Activated T-cell treated with anti-CD3 and anti-CD28 coated beads, Interleukin-2, amount 50 U/mL, for 72 hours (primary cell): ENCODE measurements at regions not wholly inside any gene's neighbourhood (a gene's known extent, or its start where the extent isn't known, plus 50 kb on each side); places are given as distances from the start of the nearest gene placed in this dataset.

Experiments used
- ATAC-seq, 2 donors: fragments of 150-1000 bp; cut with Tn5 transposase; replicated peaks in 1 of 2; 2 replicates each; pipeline ENCODE4 v1.10.0; 2021; ENCODE audit warnings: moderate library complexity in 2 of 2, mild to moderate bottlenecking in 1 of 2
- DNase-seq, 2 donors: peaks; one replicate each; pipeline ENCODE4 v3.0.0; 2021 to 2022; ENCODE audit warnings: mixed read lengths in 1 of 2
- H3K27ac Mint-ChIP-seq: one replicate; pipeline ENCODE4 v1.8.0; 2022; ENCODE audit warnings: mild to moderate bottlenecking, moderate library complexity, mixed read lengths
- H3K27me3 Mint-ChIP-seq: one replicate; pipeline ENCODE4 v1.8.0; 2022; ENCODE audit warnings: low read depth, mixed read lengths
- H3K36me3 Mint-ChIP-seq, 2 donors: one replicate each; pipeline ENCODE4 v1.8.0; 2022; ENCODE audit warnings: mixed read lengths in 2 of 2, mild to moderate bottlenecking in 1 of 2; ENCODE audit not compliant: insufficient read depth in 2 of 2
- H3K4me1 Mint-ChIP-seq: one replicate; pipeline ENCODE4 v1.8.0; 2022; ENCODE audit warnings: low read depth, mixed read lengths
- H3K4me3 Mint-ChIP-seq, 2 donors: one replicate each; pipeline ENCODE4 v1.8.0; 2022; ENCODE audit warnings: mild to moderate bottlenecking in 2 of 2, mixed read lengths in 2 of 2, moderate library complexity in 2 of 2
- H3K9me3 Mint-ChIP-seq, 2 donors: one replicate each; pipeline ENCODE4 v1.8.0; 2022; ENCODE audit warnings: mixed read lengths in 2 of 2

DNA sequence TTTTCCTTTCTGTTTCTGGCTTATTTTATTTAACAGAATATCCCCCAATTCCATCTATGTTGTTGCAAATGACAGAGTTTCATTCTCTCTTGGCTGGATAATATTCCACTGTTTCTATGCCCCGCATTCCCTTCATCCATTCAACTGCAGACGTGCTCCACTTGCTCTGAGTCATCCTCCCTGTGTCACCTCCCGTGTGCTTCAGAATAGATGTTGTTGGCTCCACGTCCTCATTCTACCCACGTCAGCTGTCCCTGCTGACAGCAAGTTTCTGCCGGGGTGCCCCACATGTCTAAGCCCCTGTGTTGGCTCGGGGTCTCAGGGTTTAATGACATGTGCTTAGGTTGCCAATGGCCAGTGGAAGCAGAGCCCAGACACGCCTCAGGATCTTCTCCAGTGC, 1041.0 kb downstream of the UQCRFS1 start:
- Mint-ChIP-seq H3K36me3 (peaks cover 3% of the 10 kb centered on the region in 2 donors), H3K4me1 (no peaks in the 10 kb centered on the region), H3K27me3 (no peaks in the 10 kb centered on the region), H3K9me3 (peaks cover 6 to 16% of the 10 kb centered on the region in 2 donors), H3K4me3 (no peak overlapping the region), H3K27ac (no peak overlapping the region)
- DNase-seq (no peak), ATAC-seq (no peak)

DNA sequence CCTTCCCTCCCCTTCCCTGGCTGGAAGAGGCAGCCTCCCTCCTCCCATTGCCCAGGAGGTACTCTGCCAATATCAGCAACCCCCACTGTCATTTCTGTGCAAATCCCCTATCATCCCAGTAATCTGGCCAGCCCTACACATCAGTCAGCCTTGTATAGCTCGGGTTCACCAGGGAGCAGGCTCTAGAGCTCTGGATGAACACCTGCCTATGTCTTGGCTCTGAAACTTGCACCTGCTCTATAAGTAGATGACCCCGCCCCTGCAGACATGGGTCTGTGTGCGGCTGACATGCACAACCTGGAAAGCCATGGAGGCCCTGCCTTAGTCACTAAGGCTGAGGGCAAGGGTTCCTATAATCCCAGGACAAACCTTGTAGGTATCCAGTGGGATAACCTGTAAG, 1042.9 kb downstream of the UQCRFS1 start:
- peaks cover 6 to 9% of the 10 kb centered on the region in 2 donors for H3K9me3 Mint-ChIP-seq
- H3K4me3 Mint-ChIP-seq = no peak overlapping the region
- H3K27ac Mint-ChIP-seq = no peak overlapping the region
- peaks cover 0 to 1% of the 10 kb centered on the region in 2 donors for H3K36me3 Mint-ChIP-seq
- DNase-seq (no peak), ATAC-seq (no peak)
- no peaks in the 10 kb centered on the region for H3K27me3 Mint-ChIP-seq
- no peaks in the 10 kb centered on the region for H3K4me1 Mint-ChIP-seq

DNA sequence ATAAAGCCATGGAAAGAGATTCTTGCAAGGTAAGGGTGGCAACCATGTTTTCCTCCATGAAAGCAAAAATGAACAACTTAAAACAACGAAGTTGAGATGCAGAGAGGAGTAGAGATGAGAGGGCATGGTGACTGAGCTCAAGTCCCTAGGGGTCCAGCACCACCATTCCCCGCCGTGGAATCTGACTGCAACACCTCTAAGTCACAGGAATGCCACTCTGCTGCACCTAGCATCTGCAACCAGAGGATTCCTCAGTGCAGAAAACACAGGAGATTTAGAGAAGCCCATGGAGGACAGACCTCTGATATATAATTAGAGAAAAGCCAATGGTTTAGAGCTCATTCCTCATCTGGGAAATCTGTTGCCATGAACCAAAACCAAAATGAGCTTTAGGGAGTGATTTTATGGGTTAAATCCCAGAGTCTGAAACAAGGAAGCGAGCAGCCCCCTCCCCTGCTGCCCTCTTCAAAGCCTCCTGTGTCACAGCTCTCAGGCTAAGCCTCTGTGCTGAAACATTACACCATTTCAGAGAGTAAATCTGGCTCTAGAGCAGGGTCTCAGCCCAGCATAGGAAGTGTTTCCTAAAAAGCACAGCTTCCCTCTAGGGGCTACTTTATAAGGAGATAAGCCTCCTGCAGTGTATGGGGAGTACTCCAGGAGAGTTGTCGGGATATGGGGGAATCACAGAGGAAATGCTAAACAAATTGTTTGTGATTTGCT, 1043.6 kb downstream of the UQCRFS1 start:
- Mint-ChIP-seq H3K4me3 (no peak overlapping the region), H3K27ac (no peak overlapping the region), H3K36me3 (peaks cover 0 to 1% of the 10 kb centered on the region in 2 donors), H3K27me3 (no peaks in the 10 kb centered on the region), H3K4me1 (no peaks in the 10 kb centered on the region), H3K9me3 (peaks cover 6 to 9% of the 10 kb centered on the region in 2 donors)
- DNase-seq = no peak
- no peak for ATAC-seq

DNA sequence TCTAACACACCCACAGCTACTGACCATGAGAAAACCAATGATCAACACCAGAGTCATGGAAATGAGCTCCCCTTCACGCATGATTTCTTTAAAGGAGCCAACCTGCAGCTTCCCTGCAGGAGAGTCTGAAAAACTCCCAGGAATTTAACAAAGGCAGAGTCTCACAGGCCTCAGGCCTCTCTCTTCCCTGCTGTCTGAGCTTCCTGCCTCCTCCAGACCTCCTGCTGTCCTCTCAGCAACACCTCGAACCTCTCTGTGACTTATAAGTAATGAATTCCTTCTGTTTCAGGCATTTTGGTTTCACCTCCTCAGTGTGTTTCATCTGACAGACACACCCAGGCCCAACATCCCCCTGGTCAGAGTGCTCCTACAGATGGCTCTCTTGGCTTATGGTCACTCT, 1044.4 kb downstream of the UQCRFS1 start:
- no peak for DNase-seq
- no peak overlapping the region for H3K4me3 Mint-ChIP-seq
- no peaks in the 10 kb centered on the region for H3K4me1 Mint-ChIP-seq
- H3K27me3 Mint-ChIP-seq = no peaks in the 10 kb centered on the region
- H3K36me3 Mint-ChIP-seq = peaks cover 0 to 1% of the 10 kb centered on the region in 2 donors
- H3K9me3 Mint-ChIP-seq = peaks cover 6 to 9% of the 10 kb centered on the region in 2 donors
- no peak for ATAC-seq
- no peak overlapping the region for H3K27ac Mint-ChIP-seq

DNA sequence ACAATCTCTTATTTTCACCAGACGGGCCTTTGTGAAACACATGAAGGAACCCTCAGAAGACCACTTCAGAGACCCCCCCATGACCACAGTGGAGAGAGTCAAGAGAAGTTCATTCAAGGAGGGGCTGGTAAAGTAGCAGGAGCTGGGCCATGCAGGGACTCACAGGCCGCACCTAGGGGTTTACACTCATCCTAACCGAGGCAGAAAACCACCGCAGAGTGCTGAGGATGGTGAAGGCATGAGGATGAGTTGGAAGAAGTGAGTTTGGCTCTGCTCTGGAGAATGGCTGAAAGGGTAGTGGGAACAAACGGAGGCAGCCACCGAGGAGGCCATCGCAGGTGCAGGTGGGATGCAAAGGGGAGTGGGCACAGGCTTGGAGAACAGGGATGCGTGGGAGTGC, 1046.9 kb downstream of the UQCRFS1 start:
- no peak overlapping the region for H3K4me3 Mint-ChIP-seq
- no peaks in the 10 kb centered on the region for H3K4me1 Mint-ChIP-seq
- DNase-seq = no peak
- H3K36me3 Mint-ChIP-seq = peaks cover 0 to 3% of the 10 kb centered on the region in 2 donors
- ATAC-seq = no peak
- peaks cover 6 to 7% of the 10 kb centered on the region in 2 donors for H3K9me3 Mint-ChIP-seq
- no peak overlapping the region for H3K27ac Mint-ChIP-seq
- H3K27me3 Mint-ChIP-seq = no peaks in the 10 kb centered on the region

DNA sequence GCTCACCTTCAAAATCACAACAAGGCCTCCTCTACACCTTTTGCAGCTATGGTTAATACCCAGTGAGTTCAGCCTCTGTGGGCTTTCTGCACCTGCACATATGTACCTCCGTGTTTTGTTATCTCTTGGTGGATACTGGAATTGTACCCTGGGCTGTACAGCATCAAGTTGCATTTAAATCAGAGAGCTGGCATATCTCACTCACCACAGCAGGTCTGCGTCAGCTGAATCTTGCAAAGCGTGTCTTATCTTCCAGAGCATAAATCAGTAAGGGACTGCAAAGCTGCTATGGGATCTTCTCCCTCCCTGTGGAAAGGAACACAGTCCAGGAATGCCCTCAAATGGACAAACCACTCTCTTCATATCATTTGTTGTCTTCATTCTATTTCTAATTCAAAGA, 1048.7 kb downstream of the UQCRFS1 start:
- H3K27me3 Mint-ChIP-seq = no peaks in the 10 kb centered on the region
- no peaks in the 10 kb centered on the region for H3K4me1 Mint-ChIP-seq
- H3K36me3 Mint-ChIP-seq = peaks cover 0 to 3% of the 10 kb centered on the region in 2 donors
- ATAC-seq (no peak), DNase-seq (no peak)
- H3K9me3 Mint-ChIP-seq = peaks cover 6 to 14% of the 10 kb centered on the region in 2 donors
- H3K4me3 Mint-ChIP-seq = no peak overlapping the region
- no peak overlapping the region for H3K27ac Mint-ChIP-seq

DNA sequence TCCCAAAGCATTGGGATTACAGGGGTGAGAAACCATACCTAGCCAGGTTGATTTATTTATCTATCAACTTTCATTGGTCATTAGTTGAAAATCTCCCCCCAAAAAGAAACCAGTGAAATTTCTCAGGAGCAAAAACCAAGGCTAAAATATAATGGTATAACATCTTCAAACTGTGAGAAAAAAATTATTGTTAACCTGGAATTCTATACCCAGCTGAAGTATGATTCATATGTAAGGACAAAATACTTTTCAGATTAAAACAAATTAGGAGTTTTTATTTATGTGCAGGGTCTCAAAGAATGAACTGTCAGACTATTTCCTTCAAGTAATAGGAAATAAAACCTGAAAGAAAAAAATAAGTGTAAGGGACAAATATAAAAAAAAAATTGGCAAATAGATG, 1053.9 kb downstream of the UQCRFS1 start:
- Mint-ChIP-seq H3K4me1 (no peaks in the 10 kb centered on the region), H3K36me3 (peaks cover 2% of the 10 kb centered on the region in 2 donors), H3K27me3 (no peaks in the 10 kb centered on the region)

DNA sequence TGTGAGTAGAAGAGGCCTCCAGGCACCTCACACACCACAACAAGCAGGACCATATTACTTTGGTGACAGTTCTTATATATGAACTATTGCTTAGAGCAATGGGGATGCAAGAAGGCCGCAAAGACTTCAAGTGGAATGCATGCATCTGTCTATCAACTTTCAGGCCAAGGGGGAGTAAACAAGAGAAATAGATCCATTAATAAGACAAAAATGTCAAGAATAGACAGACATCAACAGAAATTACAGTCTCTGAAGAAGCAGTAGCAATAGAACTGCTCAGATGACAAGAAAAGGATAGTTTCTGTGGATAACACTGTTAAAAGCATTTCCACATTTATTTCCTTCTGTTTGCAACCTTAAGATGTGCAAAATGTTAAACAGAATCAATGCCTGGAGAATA, 1057.7 kb downstream of the UQCRFS1 start:
- H3K4me3 Mint-ChIP-seq = no peak overlapping the region
- H3K9me3 Mint-ChIP-seq = peaks cover 7 to 14% of the 10 kb centered on the region in 2 donors
- no peak overlapping the region for H3K27ac Mint-ChIP-seq
- DNase-seq (no peak), ATAC-seq (no peak)
- H3K36me3 Mint-ChIP-seq = peaks cover 0 to 2% of the 10 kb centered on the region in 2 donors
- H3K27me3 Mint-ChIP-seq = no peaks in the 10 kb centered on the region
- no peaks in the 10 kb centered on the region for H3K4me1 Mint-ChIP-seq

More for the DNA sequence above, 1053.9 kb downstream of the UQCRFS1 start:
- no peak for ATAC-seq
- DNase-seq = no peak
- H3K4me3 Mint-ChIP-seq = no peak overlapping the region
- peaks cover 11 to 19% of the 10 kb centered on the region in 2 donors for H3K9me3 Mint-ChIP-seq
- no peak overlapping the region for H3K27ac Mint-ChIP-seq

DNA sequence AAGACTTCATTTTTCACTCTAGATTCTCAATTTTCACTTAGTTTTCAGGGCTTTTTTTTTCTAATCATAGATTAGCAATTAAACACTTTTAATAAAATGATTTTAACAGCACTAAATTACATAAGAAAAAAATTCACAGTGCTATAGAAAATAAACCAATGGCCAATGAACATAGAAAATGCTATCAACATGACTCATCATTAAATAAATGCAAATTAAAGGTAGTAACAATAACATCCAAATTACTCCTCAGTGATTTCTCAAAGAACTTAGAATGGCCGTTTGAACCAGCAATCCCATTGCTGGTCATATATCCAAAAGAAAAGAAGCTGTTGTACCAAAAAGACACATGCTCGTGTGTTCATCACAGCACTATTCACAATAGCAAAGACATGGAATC, 1058.9 kb downstream of the UQCRFS1 start:
- Mint-ChIP-seq H3K36me3 (peaks cover 0 to 2% of the 10 kb centered on the region in 2 donors), H3K4me3 (no peak overlapping the region), H3K27ac (no peak overlapping the region), H3K9me3 (peaks cover 7 to 10% of the 10 kb centered on the region in 2 donors), H3K27me3 (no peaks in the 10 kb centered on the region), H3K4me1 (no peaks in the 10 kb centered on the region)
- ATAC-seq = no peak
- DNase-seq = no peak

DNA sequence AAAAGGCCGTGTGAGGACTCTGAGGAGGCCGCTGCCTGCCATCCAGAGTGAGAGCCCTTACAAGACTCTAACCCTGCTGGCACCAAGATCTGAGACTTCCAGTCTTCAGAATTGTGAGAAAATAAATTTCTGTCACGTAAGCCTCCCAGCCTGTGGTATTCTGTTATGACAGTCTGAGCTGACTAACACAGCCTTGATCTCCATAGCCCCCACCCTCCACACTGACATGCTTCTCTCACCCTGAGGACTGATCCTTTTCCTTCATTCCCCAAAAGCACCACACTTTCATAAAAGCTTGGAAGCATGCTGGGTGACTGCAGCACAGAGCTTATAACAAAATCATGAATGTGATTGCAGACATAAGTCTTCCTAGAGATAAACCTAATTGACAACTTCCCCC, 1059.8 kb downstream of the UQCRFS1 start:
- H3K4me3 Mint-ChIP-seq = no peak overlapping the region
- ATAC-seq = no peak
- peaks cover 7 to 9% of the 10 kb centered on the region in 2 donors for H3K9me3 Mint-ChIP-seq
- no peaks in the 10 kb centered on the region for H3K4me1 Mint-ChIP-seq
- no peak for DNase-seq
- no peak overlapping the region for H3K27ac Mint-ChIP-seq
- H3K27me3 Mint-ChIP-seq = no peaks in the 10 kb centered on the region
- H3K36me3 Mint-ChIP-seq = peaks cover 0 to 2% of the 10 kb centered on the region in 2 donors

DNA sequence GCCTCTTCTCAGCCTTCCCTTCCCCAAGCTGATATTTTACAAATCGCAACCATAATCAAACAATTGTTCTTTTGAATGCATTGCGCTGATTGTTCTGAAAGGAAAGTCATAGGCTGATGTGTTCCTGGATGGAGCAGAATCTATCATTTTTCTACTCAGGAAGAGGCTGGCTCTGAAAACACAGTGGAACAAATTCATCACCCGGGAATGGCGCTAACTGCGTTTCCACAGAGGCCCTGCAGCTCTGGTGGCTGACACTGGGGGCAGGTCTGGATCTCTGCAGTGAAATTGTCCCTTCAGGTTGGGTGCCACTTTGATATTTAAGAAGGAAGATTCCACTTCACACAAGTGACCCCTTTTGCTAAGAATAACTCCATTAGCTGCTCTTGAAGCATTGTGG, 1060.8 kb downstream of the UQCRFS1 start:
- H3K9me3 Mint-ChIP-seq = peaks cover 7 to 9% of the 10 kb centered on the region in 2 donors
- H3K27me3 Mint-ChIP-seq = no peaks in the 10 kb centered on the region
- H3K27ac Mint-ChIP-seq = no peak overlapping the region
- H3K4me1 Mint-ChIP-seq = no peaks in the 10 kb centered on the region
- H3K4me3 Mint-ChIP-seq = no peak overlapping the region
- DNase-seq = no peak
- no peaks in the 10 kb centered on the region for H3K36me3 Mint-ChIP-seq
- no peak for ATAC-seq

DNA sequence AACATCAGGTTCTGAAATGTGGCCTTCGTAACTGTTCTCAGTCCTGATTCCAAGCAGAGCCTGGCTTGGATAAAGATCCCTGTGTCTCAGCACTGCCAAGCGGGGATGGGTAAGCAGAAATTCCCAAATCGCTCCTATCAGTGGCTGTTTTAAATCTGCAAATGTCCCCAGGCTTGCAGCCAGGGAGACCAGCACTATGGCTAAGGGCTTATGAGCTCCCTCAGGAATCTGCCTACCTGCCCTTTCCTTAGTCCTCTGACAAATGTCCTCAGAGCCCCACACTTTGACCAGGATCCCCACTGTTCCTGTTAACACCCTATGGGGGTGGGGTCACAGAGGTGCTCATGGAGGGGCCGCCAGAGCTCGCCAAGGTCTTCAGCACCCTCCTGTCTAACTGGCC, 1062.8 kb downstream of the UQCRFS1 start:
- H3K36me3 Mint-ChIP-seq = no peaks in the 10 kb centered on the region
- H3K4me3 Mint-ChIP-seq = no peak overlapping the region
- ATAC-seq (no peak), DNase-seq (no peak)
- H3K9me3 Mint-ChIP-seq = peaks cover 4 to 7% of the 10 kb centered on the region in 2 donors
- no peak overlapping the region for H3K27ac Mint-ChIP-seq
- H3K27me3 Mint-ChIP-seq = no peaks in the 10 kb centered on the region
- no peaks in the 10 kb centered on the region for H3K4me1 Mint-ChIP-seq

DNA sequence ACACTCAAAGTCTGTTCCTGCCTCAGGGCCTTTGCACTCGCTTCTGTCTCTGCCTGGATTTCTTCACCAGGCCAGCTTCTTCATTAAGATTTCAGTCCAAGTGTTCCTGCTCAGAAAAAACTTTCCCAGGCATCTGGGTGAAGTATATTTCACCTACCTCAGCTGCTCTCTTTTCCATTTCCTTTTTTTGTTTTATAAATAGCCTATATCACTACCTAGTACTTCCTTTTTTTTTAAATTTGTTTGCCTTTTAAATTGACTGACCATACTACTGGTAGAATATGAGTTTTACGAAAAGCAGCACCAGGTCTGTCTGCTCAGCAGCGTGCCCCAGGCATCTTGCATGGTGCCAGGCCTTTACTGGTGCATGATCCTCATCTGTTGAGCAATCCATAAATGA, 1064.4 kb downstream of the UQCRFS1 start:
- ATAC-seq (no peak), DNase-seq (no peak)
- H3K4me3 Mint-ChIP-seq = no peak overlapping the region
- peaks cover 4 to 13% of the 10 kb centered on the region in 2 donors for H3K9me3 Mint-ChIP-seq
- H3K36me3 Mint-ChIP-seq = no peaks in the 10 kb centered on the region
- H3K27me3 Mint-ChIP-seq = no peaks in the 10 kb centered on the region
- no peaks in the 10 kb centered on the region for H3K4me1 Mint-ChIP-seq
- H3K27ac Mint-ChIP-seq = no peak overlapping the region

DNA sequence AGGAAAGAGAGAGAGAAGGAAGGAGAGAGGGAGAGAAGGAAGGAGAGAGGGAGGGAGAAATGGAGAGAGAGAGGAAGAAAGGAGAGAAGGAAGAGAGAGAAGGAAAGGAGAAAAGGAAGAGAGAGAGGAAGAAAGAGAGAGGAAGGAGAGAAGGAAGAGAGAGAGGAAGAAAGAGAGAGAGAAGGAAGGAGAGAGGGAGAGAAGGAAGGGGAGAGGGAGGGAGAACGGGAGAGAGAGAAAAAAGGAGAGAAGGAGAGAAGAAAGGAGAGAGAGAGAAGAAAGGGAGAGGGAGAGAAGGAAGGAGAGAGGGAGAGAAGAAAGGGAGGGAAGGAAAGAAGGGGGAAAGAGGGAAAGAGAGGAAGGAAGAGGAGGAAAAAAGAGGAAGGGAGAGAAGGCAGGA, 1070.7 kb downstream of the UQCRFS1 start:
- no peak overlapping the region for H3K4me3 Mint-ChIP-seq
- ATAC-seq = no peak
- H3K27me3 Mint-ChIP-seq = no peaks in the 10 kb centered on the region
- no peaks in the 10 kb centered on the region for H3K36me3 Mint-ChIP-seq
- peaks cover 5 to 17% of the 10 kb centered on the region in 2 donors for H3K9me3 Mint-ChIP-seq
- H3K4me1 Mint-ChIP-seq = no peaks in the 10 kb centered on the region
- no peak for DNase-seq
- H3K27ac Mint-ChIP-seq = no peak overlapping the region
